ENCODE measurements at regions not wholly inside any gene's neighbourhood (a gene's known extent, or its start where the extent isn't known, plus 50 kb on each side); places are given as distances from the start of the nearest gene placed in this dataset.

- no peaks in the 10 kb centered on the region for H3K36me3 ChIP-seq
- TF ChIP-seq POLR2AphosphoS5 (IDR thresholded peaks at IDR 0.05): no peak
- TF ChIP-seq CTCF (IDR thresholded peaks at IDR 0.05): no peak
- no peak for TF ChIP-seq POLR2A (IDR thresholded peaks at IDR 0.05)
- no peaks in the 10 kb centered on the region for H3K27me3 ChIP-seq
- no peak for DNase-seq (ENCODE audit: low spot score in 2 of 2)
- H3K4me1 ChIP-seq: no peaks in the 10 kb centered on the region
- peaks cover 0 to 1% of the 10 kb centered on the region in 2 donors for H3K9me3 ChIP-seq
- no peak overlapping the region for H3K4me3 ChIP-seq
- intact Hi-C loops (cut with DNase I; ENCODE audit: low total_unique reads): no loop called here
- H3K27ac ChIP-seq: no peak overlapping the region
Measured at GRCh38 chr6:63437058-63437457, 117.3 kb upstream of the LGSN start.

DNA sequence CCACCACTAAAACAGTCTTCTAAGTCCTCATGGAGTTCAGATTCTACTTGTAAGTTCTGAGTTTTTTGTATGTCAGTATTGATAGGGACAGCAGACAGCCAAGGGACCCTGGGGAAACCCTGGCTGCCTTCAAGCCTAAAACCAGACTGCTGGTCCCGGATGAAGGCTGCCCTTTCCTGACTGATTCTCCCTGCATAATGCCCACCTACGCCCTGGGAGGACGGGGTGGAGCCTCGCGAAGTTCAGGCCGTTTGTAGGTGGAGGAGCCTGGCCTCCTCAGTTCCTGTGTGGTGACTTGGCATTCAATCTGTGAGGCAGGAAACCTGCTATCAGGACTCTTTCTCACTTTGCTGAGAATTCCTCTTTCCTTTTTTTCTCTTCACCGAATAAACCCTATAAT lies 120.3 kb upstream of the LGSN start:
- Histone ChIP-seq H3K9me3 (peaks cover 3 to 5% of the 10 kb centered on the region in 2 donors), H3K27ac (no peak overlapping the region), H3K4me3 (no peak overlapping the region), H3K27me3 (no peaks in the 10 kb centered on the region), H3K4me1 (no peaks in the 10 kb centered on the region), H3K36me3 (no peaks in the 10 kb centered on the region)
- DNase-seq (ENCODE audit: low spot score in 2 of 2): no peak
- intact Hi-C loops (cut with DNase I; ENCODE audit: low total_unique reads): no loop called here
- TF ChIP-seq POLR2AphosphoS5 (IDR thresholded peaks at IDR 0.05) (no peak), POLR2A (IDR thresholded peaks at IDR 0.05) (no peak), CTCF (IDR thresholded peaks at IDR 0.05) (no peak)

- H3K27ac ChIP-seq: no peak overlapping the region
- TF ChIP-seq POLR2AphosphoS5 (IDR thresholded peaks at IDR 0.05): no peak
- no peak for TF ChIP-seq POLR2A (IDR thresholded peaks at IDR 0.05)
- TF ChIP-seq CTCF (IDR thresholded peaks at IDR 0.05): no peak
- peaks cover 3 to 5% of the 10 kb centered on the region in 2 donors for H3K9me3 ChIP-seq
- H3K27me3 ChIP-seq: no peaks in the 10 kb centered on the region
- H3K4me1 ChIP-seq: no peaks in the 10 kb centered on the region
- intact Hi-C loops (cut with DNase I; ENCODE audit: low total_unique reads): no loop called here
- H3K4me3 ChIP-seq: no peak overlapping the region
- no peaks in the 10 kb centered on the region for H3K36me3 ChIP-seq
- no peak for DNase-seq (ENCODE audit: low spot score in 2 of 2)
Measured at GRCh38 chr6:63440594-63440993, 120.8 kb upstream of the LGSN start.

DNA sequence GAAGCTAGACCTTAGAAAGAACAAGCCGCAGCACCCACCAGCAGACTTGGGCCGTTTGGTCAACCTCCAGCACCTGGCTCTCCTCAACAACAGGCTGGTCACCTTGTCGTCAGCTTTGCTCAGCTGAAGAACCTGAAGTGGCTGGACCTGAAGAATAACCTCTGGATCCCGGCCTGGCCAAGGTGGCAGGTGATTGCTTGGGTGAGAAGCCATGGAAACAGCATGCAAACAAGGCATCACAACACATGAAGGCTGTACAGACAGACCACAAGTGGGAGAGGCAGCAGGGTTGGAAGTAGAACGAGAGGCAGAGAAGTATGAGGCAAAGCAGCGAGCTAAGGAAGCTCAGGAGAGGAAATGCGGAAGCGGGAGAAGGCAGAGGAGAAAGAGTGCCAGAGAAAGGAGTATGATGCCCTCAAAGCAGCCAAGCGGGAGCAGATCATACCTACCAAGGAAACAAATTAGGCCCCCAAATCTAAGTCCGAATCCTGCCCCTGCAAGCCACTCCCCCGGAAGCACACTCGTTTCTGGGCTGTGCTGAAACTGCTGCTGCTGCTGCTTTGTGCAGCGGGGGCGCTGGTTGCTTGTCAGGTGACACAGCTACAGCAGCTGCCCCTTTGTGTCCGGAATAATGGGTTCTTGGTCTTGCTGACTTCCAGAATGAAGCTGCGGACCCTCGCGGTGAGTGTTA lies 121.6 kb upstream of the LGSN start:
- intact Hi-C loops (cut with DNase I; ENCODE audit: low total_unique reads): no loop called here
- Histone ChIP-seq H3K27ac (no peak overlapping the region), H3K4me1 (no peaks in the 10 kb centered on the region), H3K9me3 (peaks cover 3 to 5% of the 10 kb centered on the region in 2 donors), H3K36me3 (no peaks in the 10 kb centered on the region), H3K4me3 (no peak overlapping the region), H3K27me3 (no peaks in the 10 kb centered on the region)
- TF ChIP-seq POLR2A (IDR thresholded peaks at IDR 0.05) (no peak), CTCF (IDR thresholded peaks at IDR 0.05) (no peak), POLR2AphosphoS5 (IDR thresholded peaks at IDR 0.05) (no peak)
- DNase-seq (ENCODE audit: low spot score in 2 of 2): no peak

DNA sequence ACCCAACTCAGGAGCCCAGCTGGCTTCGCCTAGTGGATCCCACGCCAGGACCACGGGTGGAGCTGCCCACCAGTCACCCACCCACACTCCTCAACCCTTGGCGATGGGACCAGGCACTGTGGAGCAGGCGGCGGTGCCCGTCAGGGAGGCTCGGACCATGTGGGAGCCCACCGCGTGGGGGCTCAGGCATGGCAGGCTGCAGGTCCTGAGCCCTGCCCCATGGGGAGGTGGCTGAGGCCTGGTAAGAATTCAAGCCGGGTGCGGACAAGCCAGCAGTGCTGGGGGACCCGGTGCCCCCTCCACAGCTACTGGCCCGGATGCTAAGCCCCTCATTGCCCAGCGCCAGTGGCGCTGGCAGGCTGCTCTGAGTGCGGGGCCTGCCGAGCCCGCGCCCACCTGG lies 123.1 kb upstream of the LGSN start:
- no peaks in the 10 kb centered on the region for H3K27me3 ChIP-seq
- H3K4me1 ChIP-seq: no peaks in the 10 kb centered on the region
- DNase-seq (ENCODE audit: low spot score in 2 of 2): no peak
- peaks cover 3 to 5% of the 10 kb centered on the region in 2 donors for H3K9me3 ChIP-seq
- intact Hi-C loops (cut with DNase I; ENCODE audit: low total_unique reads): no loop called here
- no peak overlapping the region for H3K27ac ChIP-seq
- H3K4me3 ChIP-seq: no peak overlapping the region
- H3K36me3 ChIP-seq: no peaks in the 10 kb centered on the region
- TF ChIP-seq CTCF (IDR thresholded peaks at IDR 0.05): no peak
- TF ChIP-seq POLR2AphosphoS5 (IDR thresholded peaks at IDR 0.05): no peak
- no peak for TF ChIP-seq POLR2A (IDR thresholded peaks at IDR 0.05)

All from breast epithelium (tissue), 4 donors.